ENCODE measurements at regions not wholly inside any gene's neighbourhood (a gene's known extent, or its start where the extent isn't known, plus 50 kb on each side); places are given as distances from the start of the nearest gene placed in this dataset.

- Histone ChIP-seq H3K27ac (ENCODE audit: low read length) (no peak overlapping the region), H3K4me3 (ENCODE audit: low read length) (no peak overlapping the region), H3K27me3 (ENCODE audit: control insufficient read depth, insufficient read depth, low read length) (no peaks in the 10 kb centered on the region), H3K4me1 (ENCODE audit: control insufficient read depth, insufficient read depth, low read length) (no peaks in the 10 kb centered on the region), H3K36me3 (ENCODE audit: control insufficient read depth, insufficient read depth, low read length) (no peaks in the 10 kb centered on the region), H3K9me3 (ENCODE audit: control insufficient read depth, insufficient read depth, low read length) (no peaks in the 10 kb centered on the region)
- WGBS (ENCODE audit: insufficient coverage, insufficient read length) = no CpG with 5 or more reads among the region's 1 CpG
- DNase-seq (ENCODE audit: low read depth, low spot score) = no peak
Observed at GRCh38 chr15:87634361-87634760, 622.2 kb downstream of the NTRK3 start.

- no CpG with 5 or more reads among the region's 1 CpG for WGBS (ENCODE audit: insufficient coverage, insufficient read length)
- H3K4me3 ChIP-seq (ENCODE audit: low read length) = no peak overlapping the region
- H3K36me3 ChIP-seq (ENCODE audit: control insufficient read depth, insufficient read depth, low read length) = no peaks in the 10 kb centered on the region
- no peak for DNase-seq (ENCODE audit: low read depth, low spot score)
- no peaks in the 10 kb centered on the region for H3K27me3 ChIP-seq (ENCODE audit: control insufficient read depth, insufficient read depth, low read length)
- no peaks in the 10 kb centered on the region for H3K9me3 ChIP-seq (ENCODE audit: control insufficient read depth, insufficient read depth, low read length)
- H3K27ac ChIP-seq (ENCODE audit: low read length) = no peak overlapping the region
- H3K4me1 ChIP-seq (ENCODE audit: control insufficient read depth, insufficient read depth, low read length) = no peaks in the 10 kb centered on the region
Observed at GRCh38 chr15:87633525-87633924, 623.0 kb downstream of the NTRK3 start.

GRCh38 chr15:87632364-87632763 is 624.2 kb downstream of the NTRK3 start:
- no peak overlapping the region for H3K27ac ChIP-seq (ENCODE audit: low read length)
- H3K4me3 ChIP-seq (ENCODE audit: low read length) = no peak overlapping the region
- no peaks in the 10 kb centered on the region for H3K27me3 ChIP-seq (ENCODE audit: control insufficient read depth, insufficient read depth, low read length)
- no peaks in the 10 kb centered on the region for H3K4me1 ChIP-seq (ENCODE audit: control insufficient read depth, insufficient read depth, low read length)
- no peak for DNase-seq (ENCODE audit: low read depth, low spot score)
- no peaks in the 10 kb centered on the region for H3K36me3 ChIP-seq (ENCODE audit: control insufficient read depth, insufficient read depth, low read length)
- H3K9me3 ChIP-seq (ENCODE audit: control insufficient read depth, insufficient read depth, low read length) = no peaks in the 10 kb centered on the region

GRCh38 chr15:87631775-87632174 is 624.8 kb downstream of the NTRK3 start:
- Histone ChIP-seq H3K27ac (ENCODE audit: low read length) (no peak overlapping the region), H3K9me3 (ENCODE audit: control insufficient read depth, insufficient read depth, low read length) (no peaks in the 10 kb centered on the region)
- WGBS (ENCODE audit: insufficient coverage, insufficient read length) = no CpG with 5 or more reads among the region's 2 CpGs

GRCh38 chr15:87631093-87631492 is 625.4 kb downstream of the NTRK3 start:
- no peaks in the 10 kb centered on the region for H3K36me3 ChIP-seq (ENCODE audit: control insufficient read depth, insufficient read depth, low read length)
- H3K27ac ChIP-seq (ENCODE audit: low read length) = no peak overlapping the region
- no CpG with 5 or more reads among the region's 1 CpG for WGBS (ENCODE audit: insufficient coverage, insufficient read length)
- no peaks in the 10 kb centered on the region for H3K4me1 ChIP-seq (ENCODE audit: control insufficient read depth, insufficient read depth, low read length)
- no peak overlapping the region for H3K4me3 ChIP-seq (ENCODE audit: low read length)
- H3K27me3 ChIP-seq (ENCODE audit: control insufficient read depth, insufficient read depth, low read length) = no peaks in the 10 kb centered on the region
- H3K9me3 ChIP-seq (ENCODE audit: control insufficient read depth, insufficient read depth, low read length) = no peaks in the 10 kb centered on the region
- DNase-seq (ENCODE audit: low read depth, low spot score) = no peak

More at GRCh38 chr15:87631775-87632174, 624.8 kb downstream of the NTRK3 start:
- no peak for DNase-seq (ENCODE audit: low read depth, low spot score)
- Histone ChIP-seq H3K4me3 (ENCODE audit: low read length) (no peak overlapping the region), H3K36me3 (ENCODE audit: control insufficient read depth, insufficient read depth, low read length) (no peaks in the 10 kb centered on the region), H3K4me1 (ENCODE audit: control insufficient read depth, insufficient read depth, low read length) (no peaks in the 10 kb centered on the region), H3K27me3 (ENCODE audit: control insufficient read depth, insufficient read depth, low read length) (no peaks in the 10 kb centered on the region)

- WGBS (ENCODE audit: insufficient coverage, insufficient read length) = no CpG with 5 or more reads among the region's 3 CpGs
- Histone ChIP-seq H3K4me1 (ENCODE audit: control insufficient read depth, insufficient read depth, low read length) (no peaks in the 10 kb centered on the region), H3K9me3 (ENCODE audit: control insufficient read depth, insufficient read depth, low read length) (no peaks in the 10 kb centered on the region), H3K36me3 (ENCODE audit: control insufficient read depth, insufficient read depth, low read length) (no peaks in the 10 kb centered on the region), H3K4me3 (ENCODE audit: low read length) (no peak overlapping the region), H3K27me3 (ENCODE audit: control insufficient read depth, insufficient read depth, low read length) (no peaks in the 10 kb centered on the region), H3K27ac (ENCODE audit: low read length) (no peak overlapping the region)
- DNase-seq (ENCODE audit: low read depth, low spot score) = no peak
Observed at GRCh38 chr15:87628311-87628710, 628.2 kb downstream of the NTRK3 start.

- DNase-seq (ENCODE audit: low read depth, low spot score) = no peak
- H3K9me3 ChIP-seq (ENCODE audit: control insufficient read depth, insufficient read depth, low read length) = no peaks in the 10 kb centered on the region
- no peaks in the 10 kb centered on the region for H3K27me3 ChIP-seq (ENCODE audit: control insufficient read depth, insufficient read depth, low read length)
- H3K4me1 ChIP-seq (ENCODE audit: control insufficient read depth, insufficient read depth, low read length) = no peaks in the 10 kb centered on the region
- H3K27ac ChIP-seq (ENCODE audit: low read length) = no peak overlapping the region
- WGBS (ENCODE audit: insufficient coverage, insufficient read length) = no CpG with 5 or more reads among the region's 4 CpGs
- H3K36me3 ChIP-seq (ENCODE audit: control insufficient read depth, insufficient read depth, low read length) = no peaks in the 10 kb centered on the region
- no peak overlapping the region for H3K4me3 ChIP-seq (ENCODE audit: low read length)
Observed at GRCh38 chr15:87626860-87627259, 629.7 kb downstream of the NTRK3 start.

GRCh38 chr15:87623832-87624231 is 632.7 kb downstream of the NTRK3 start:
- no CpG with 5 or more reads among the region's 6 CpGs for WGBS (ENCODE audit: insufficient coverage, insufficient read length)
- Histone ChIP-seq H3K36me3 (ENCODE audit: control insufficient read depth, insufficient read depth, low read length) (no peaks in the 10 kb centered on the region), H3K4me3 (ENCODE audit: low read length) (no peak overlapping the region), H3K4me1 (ENCODE audit: control insufficient read depth, insufficient read depth, low read length) (no peaks in the 10 kb centered on the region), H3K27ac (ENCODE audit: low read length) (no peak overlapping the region), H3K9me3 (ENCODE audit: control insufficient read depth, insufficient read depth, low read length) (no peaks in the 10 kb centered on the region), H3K27me3 (ENCODE audit: control insufficient read depth, insufficient read depth, low read length) (no peaks in the 10 kb centered on the region)
- DNase-seq (ENCODE audit: low read depth, low spot score) = peak; percentile 31

GRCh38 chr15:87620393-87620792 is 636.1 kb downstream of the NTRK3 start:
- Histone ChIP-seq H3K27me3 (ENCODE audit: control insufficient read depth, insufficient read depth, low read length) (no peaks in the 10 kb centered on the region), H3K4me3 (ENCODE audit: low read length) (no peak overlapping the region), H3K4me1 (ENCODE audit: control insufficient read depth, insufficient read depth, low read length) (no peaks in the 10 kb centered on the region), H3K36me3 (ENCODE audit: control insufficient read depth, insufficient read depth, low read length) (no peaks in the 10 kb centered on the region), H3K27ac (ENCODE audit: low read length) (no peak overlapping the region), H3K9me3 (ENCODE audit: control insufficient read depth, insufficient read depth, low read length) (no peaks in the 10 kb centered on the region)
- DNase-seq (ENCODE audit: low read depth, low spot score) = no peak
- WGBS (ENCODE audit: insufficient coverage, insufficient read length) = no CpG with 5 or more reads among the region's 2 CpGs

GRCh38 chr15:87619161-87619960 is 637.2 kb downstream of the NTRK3 start:
- H3K27ac ChIP-seq (ENCODE audit: low read length) = no peak overlapping the region
- no peak overlapping the region for H3K4me3 ChIP-seq (ENCODE audit: low read length)
- no peak for DNase-seq (ENCODE audit: low read depth, low spot score)
- no peaks in the 10 kb centered on the region for H3K4me1 ChIP-seq (ENCODE audit: control insufficient read depth, insufficient read depth, low read length)
- WGBS (ENCODE audit: insufficient coverage, insufficient read length) = no CpG with 5 or more reads among the region's 9 CpGs
- H3K27me3 ChIP-seq (ENCODE audit: control insufficient read depth, insufficient read depth, low read length) = no peaks in the 10 kb centered on the region
- no peaks in the 10 kb centered on the region for H3K36me3 ChIP-seq (ENCODE audit: control insufficient read depth, insufficient read depth, low read length)
- H3K9me3 ChIP-seq (ENCODE audit: control insufficient read depth, insufficient read depth, low read length) = no peaks in the 10 kb centered on the region

- Histone ChIP-seq H3K36me3 (ENCODE audit: control insufficient read depth, insufficient read depth, low read length) (no peaks in the 10 kb centered on the region), H3K9me3 (ENCODE audit: control insufficient read depth, insufficient read depth, low read length) (no peaks in the 10 kb centered on the region), H3K4me1 (ENCODE audit: control insufficient read depth, insufficient read depth, low read length) (no peaks in the 10 kb centered on the region), H3K27me3 (ENCODE audit: control insufficient read depth, insufficient read depth, low read length) (no peaks in the 10 kb centered on the region), H3K4me3 (ENCODE audit: low read length) (no peak overlapping the region), H3K27ac (ENCODE audit: low read length) (no peak overlapping the region)
- WGBS (ENCODE audit: insufficient coverage, insufficient read length) = no CpG with 5 or more reads among the region's 4 CpGs
- no peak for DNase-seq (ENCODE audit: low read depth, low spot score)
Observed at GRCh38 chr15:87618203-87618725, 638.3 kb downstream of the NTRK3 start.
